Upper lobe of left lung (tissue), 6 donors: ENCODE measurements at regions not wholly inside any gene's neighbourhood (a gene's known extent, or its start where the extent isn't known, plus 50 kb on each side); places are given as distances from the start of the nearest gene placed in this dataset.

Source experiments
- ATAC-seq, 2 donors: fragments of 200-7000 bp; cut with Tn5 transposase; one replicate each; pipeline ENCODE4 v1.9.1; 2022; ENCODE audit warnings: mild to moderate bottlenecking in 2 of 2, moderate library complexity in 2 of 2; ENCODE audit not compliant: low FRiP score in 2 of 2
- DNase-seq, 2 donors: peaks; one replicate each; pipeline ENCODE4 v3.0.0-alpha.2; 2019 to 2020
- H3K27ac ChIP-seq, 4 donors: fragments of 200-600 bp; sonication (generic); one replicate each; pipeline ENCODE4 v1.5.1; 2016 to 2019
- H3K27me3 ChIP-seq, 4 donors: fragments of 200-600 bp; sonication (generic); one replicate each; pipeline ENCODE4 v1.5.1; 2017 to 2019
- H3K36me3 ChIP-seq, 4 donors: fragments of 200-600 bp; sonication (generic); one replicate each; pipeline ENCODE4 v1.5.1; 2016 to 2019
- H3K4me1 ChIP-seq, 4 donors: fragments of 200-600 bp; sonication (generic); one replicate each; pipeline ENCODE4 v1.5.1; 2018 to 2019
- H3K4me3 ChIP-seq, 4 donors: fragments of 200-600 bp; sonication (generic); one replicate each; pipeline ENCODE4 v1.5.1; 2017 to 2019; ENCODE audit warnings: mild to moderate bottlenecking in 2 of 4, moderate library complexity in 1 of 4
- H3K9me3 ChIP-seq, 4 donors: fragments of 200-600 bp; sonication (generic); one replicate each; pipeline ENCODE4 v1.5.1; 2018 to 2019
- EP300 ChIP-seq, 4 donors: sonication (generic); formaldehyde crosslinking; IDR thresholded peaks; one replicate each; pipeline ENCODE4 v1.5.1; 2017; ENCODE audit warnings: antibody characterized with exemption in 4 of 4, control low read depth in 2 of 4
- POLR2A ChIP-seq, 4 donors: fragments of 450-650 bp; IDR thresholded peaks; one replicate each; pipeline ENCODE4 v1.5.1; 2016 to 2017; ENCODE audit warnings: antibody characterized with exemption in 4 of 4, mild to moderate bottlenecking in 2 of 4
- POLR2AphosphoS5 ChIP-seq, 2 donors: sonication (generic); formaldehyde crosslinking; IDR thresholded peaks; one replicate each; pipeline ENCODE4 v1.5.1; 2017; ENCODE audit warnings: antibody characterized with exemption in 2 of 2
- WGBS, 2 donors: methylation state at CpG; one replicate each; pipeline ENCODE4 v1.1.5; 2017 to 2018; 5-methylcytosine and 5-hydroxymethylcytosine counted together
- TF ChIP-seq, protein P1 (sequence below), 6 experiments: fragments of 450-650 bp in 4 of 6; fragments of 200-600 bp in 2 of 6; sonication (generic) in 2 of 6; IDR thresholded peaks; one replicate each; pipeline ENCODE4 v1.5.1; 2016 to 2019; ENCODE audit warnings: antibody characterized with exemption in 6 of 6
- donor health status: DM: no; HTN: no; CAD: no; lungs with moderate emphysema.
- donor health status: DM: no; HTN: yes; CAD: no; lungs with severe emphysema.

DNA sequence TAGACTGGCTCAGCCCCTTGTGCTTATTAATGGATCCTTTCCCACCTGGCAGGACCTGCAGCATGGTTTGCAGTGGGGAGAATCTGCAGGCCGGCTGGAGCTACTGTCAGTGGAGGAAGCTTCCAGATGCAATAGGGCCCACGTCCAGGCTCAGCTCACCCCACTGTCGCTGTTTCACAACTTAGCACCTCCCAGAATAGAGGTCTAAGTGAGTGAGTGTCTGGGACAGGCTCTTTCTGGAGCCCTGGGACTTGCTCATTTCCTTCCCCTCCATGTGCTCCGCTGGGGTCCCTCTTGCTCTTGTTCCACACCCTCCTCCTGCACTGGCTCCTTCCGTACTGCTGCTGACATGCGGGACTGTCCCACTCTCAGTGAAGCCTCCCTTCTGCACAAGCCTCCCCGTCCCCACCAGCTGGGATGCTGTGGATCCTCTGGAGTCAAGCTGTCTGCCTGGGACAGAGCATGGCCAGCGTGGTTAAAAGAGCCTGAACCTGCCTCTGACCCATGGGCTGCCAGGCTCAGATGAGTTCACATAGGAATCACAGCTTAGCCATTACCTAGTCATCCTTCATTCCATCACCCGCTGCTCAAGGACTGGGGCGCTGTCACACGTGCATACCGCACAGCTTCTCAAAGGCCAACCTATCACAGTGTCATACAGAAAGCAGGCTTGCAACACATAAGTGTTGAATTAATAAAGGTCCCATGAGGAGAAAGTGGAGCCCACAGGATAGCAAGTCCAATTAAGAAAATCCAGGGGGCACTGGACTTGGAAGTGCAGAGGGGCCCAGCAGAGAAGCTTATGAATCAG is 135.9 kb downstream of the ACKR3 start:
- Histone ChIP-seq H3K36me3 (no peaks in the 10 kb centered on the region), H3K27ac (no peak overlapping the region), H3K27me3 (no peaks in the 10 kb centered on the region), H3K9me3 (no peaks in the 10 kb centered on the region), H3K4me3 (no peak overlapping the region), H3K4me1 (peaks cover 3 to 10% (median 6%) of the 10 kb centered on the region in 4 donors)
- TF ChIP-seq, protein P1, sequence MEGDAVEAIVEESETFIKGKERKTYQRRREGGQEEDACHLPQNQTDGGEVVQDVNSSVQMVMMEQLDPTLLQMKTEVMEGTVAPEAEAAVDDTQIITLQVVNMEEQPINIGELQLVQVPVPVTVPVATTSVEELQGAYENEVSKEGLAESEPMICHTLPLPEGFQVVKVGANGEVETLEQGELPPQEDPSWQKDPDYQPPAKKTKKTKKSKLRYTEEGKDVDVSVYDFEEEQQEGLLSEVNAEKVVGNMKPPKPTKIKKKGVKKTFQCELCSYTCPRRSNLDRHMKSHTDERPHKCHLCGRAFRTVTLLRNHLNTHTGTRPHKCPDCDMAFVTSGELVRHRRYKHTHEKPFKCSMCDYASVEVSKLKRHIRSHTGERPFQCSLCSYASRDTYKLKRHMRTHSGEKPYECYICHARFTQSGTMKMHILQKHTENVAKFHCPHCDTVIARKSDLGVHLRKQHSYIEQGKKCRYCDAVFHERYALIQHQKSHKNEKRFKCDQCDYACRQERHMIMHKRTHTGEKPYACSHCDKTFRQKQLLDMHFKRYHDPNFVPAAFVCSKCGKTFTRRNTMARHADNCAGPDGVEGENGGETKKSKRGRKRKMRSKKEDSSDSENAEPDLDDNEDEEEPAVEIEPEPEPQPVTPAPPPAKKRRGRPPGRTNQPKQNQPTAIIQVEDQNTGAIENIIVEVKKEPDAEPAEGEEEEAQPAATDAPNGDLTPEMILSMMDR (IDR thresholded peaks at IDR 0.05), result no peak
- TF ChIP-seq POLR2A (IDR thresholded peaks at IDR 0.05), result no peak
- peak; percentile 19 to 74 for TF ChIP-seq POLR2AphosphoS5 (IDR thresholded peaks at IDR 0.05)
- no peak for TF ChIP-seq EP300 (IDR thresholded peaks at IDR 0.05)
- ATAC-seq (peak; percentile 38 to 79), DNase-seq (peak in 1 of 2 donors; percentile 37)
- 84 to 87% methylated on average over 11 to 12 of the region's 12 CpGs for WGBS, 2 donors

DNA sequence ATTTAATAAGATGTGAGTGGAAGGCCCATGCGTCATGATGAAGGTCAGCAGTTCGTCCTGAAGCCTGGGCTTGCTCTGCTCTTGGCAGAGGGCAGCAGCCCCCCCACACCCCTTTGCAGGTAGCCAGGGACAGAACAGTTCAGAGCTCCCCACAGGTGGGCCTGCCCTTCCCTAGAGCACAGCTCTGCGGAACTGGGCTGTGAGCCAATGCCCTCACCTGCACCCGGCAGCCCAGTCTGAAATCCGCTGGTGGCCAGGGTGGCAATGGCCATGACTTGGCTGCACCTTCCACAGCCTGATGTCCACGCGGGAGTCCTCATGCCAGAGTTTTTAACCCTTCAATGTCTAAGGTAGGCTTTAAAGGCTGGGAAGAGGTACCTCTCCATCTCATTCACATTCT is 136.7 kb downstream of the ACKR3 start:
- Histone ChIP-seq H3K36me3 (no peaks in the 10 kb centered on the region), H3K27ac (no peak overlapping the region), H3K4me1 (peaks cover 3 to 10% (median 6%) of the 10 kb centered on the region in 4 donors), H3K9me3 (no peaks in the 10 kb centered on the region), H3K27me3 (no peaks in the 10 kb centered on the region), H3K4me3 (no peak overlapping the region)
- TF ChIP-seq POLR2AphosphoS5 (IDR thresholded peaks at IDR 0.05) (no peak), EP300 (IDR thresholded peaks at IDR 0.05) (no peak), POLR2A (IDR thresholded peaks at IDR 0.05) (no peak)
- TF ChIP-seq, protein P1 (IDR thresholded peaks at IDR 0.05), result no peak
- ATAC-seq (no peak), DNase-seq (no peak)
- 67 to 100% methylated on average over 2 to 7 of the region's 7 CpGs for WGBS, 2 donors

DNA sequence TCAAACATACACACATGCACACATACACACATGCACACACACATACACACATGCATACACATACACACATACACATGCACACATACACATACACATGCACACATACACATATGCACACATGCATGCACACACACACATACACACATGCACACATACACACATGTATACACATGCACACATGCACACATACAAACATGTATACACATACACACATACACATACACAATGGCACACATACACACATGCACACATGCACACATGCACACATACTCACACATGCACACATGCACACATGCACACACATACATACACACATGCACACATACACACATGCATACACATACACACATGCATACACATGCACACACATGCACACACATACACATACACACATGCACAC is 137.2 kb downstream of the ACKR3 start:
- H3K27me3 ChIP-seq, result no peaks in the 10 kb centered on the region
- DNase-seq (no peak), ATAC-seq (no peak)
- H3K4me1 ChIP-seq, result peaks cover 3 to 10% (median 6%) of the 10 kb centered on the region in 4 donors
- no peaks in the 10 kb centered on the region for H3K9me3 ChIP-seq
- H3K36me3 ChIP-seq, result no peaks in the 10 kb centered on the region
- TF ChIP-seq POLR2A (IDR thresholded peaks at IDR 0.05) (no peak), EP300 (IDR thresholded peaks at IDR 0.05) (no peak), POLR2AphosphoS5 (IDR thresholded peaks at IDR 0.05) (no peak)
- TF ChIP-seq, protein P1 (IDR thresholded peaks at IDR 0.05), result no peak
- H3K27ac ChIP-seq, result no peak overlapping the region
- H3K4me3 ChIP-seq, result no peak overlapping the region

DNA sequence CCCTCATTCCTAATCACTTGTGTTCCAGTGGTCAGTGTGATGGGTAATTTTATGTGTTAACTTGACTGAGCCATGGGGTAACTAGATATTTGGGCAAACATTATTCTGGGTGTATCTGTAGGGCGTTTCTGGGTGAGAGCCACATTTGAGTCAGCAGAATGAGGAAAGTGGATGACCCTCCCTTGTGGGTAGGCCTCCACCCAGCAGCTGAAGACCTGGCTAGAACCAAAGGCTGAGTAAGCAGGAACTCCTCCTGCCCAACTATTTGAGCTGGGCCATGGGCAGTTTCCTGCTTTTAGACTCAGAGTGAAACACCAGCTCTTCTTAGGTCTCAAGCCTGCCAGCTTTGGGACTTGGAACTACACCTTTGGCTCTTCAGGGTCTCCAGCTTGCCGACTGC is 141.8 kb downstream of the ACKR3 start:
- 74 to 84% methylated on average over 2 of the region's 2 CpGs for WGBS, 2 donors

More for the DNA sequence above, 141.8 kb downstream of the ACKR3 start:
- TF ChIP-seq POLR2AphosphoS5 (IDR thresholded peaks at IDR 0.05) (no peak), EP300 (IDR thresholded peaks at IDR 0.05) (no peak), POLR2A (IDR thresholded peaks at IDR 0.05) (no peak)
- TF ChIP-seq, protein P1 (IDR thresholded peaks at IDR 0.05), result no peak
- DNase-seq (peak in 1 of 2 donors; percentile 44), ATAC-seq (peak in 1 of 2 donors; percentile 92)
- H3K27me3 ChIP-seq, result no peaks in the 10 kb centered on the region
- H3K27ac ChIP-seq, result no peak overlapping the region
- H3K4me3 ChIP-seq, result no peak overlapping the region
- no peaks in the 10 kb centered on the region for H3K36me3 ChIP-seq
- H3K9me3 ChIP-seq, result no peaks in the 10 kb centered on the region
- peaks cover 0 to 12% (median 7%) of the 10 kb centered on the region in 4 donors for H3K4me1 ChIP-seq
